Activated CD4-positive, alpha-beta T cell treated with anti-CD3 and anti-CD28 coated beads, Interleukin-2, amount 50 U/mL, for 48 hours (primary cell): ENCODE measurements at regions not wholly inside any gene's neighbourhood (a gene's known extent, or its start where the extent isn't known, plus 50 kb on each side); places are given as distances from the start of the nearest gene placed in this dataset.

Experiments used
- DNase-seq, 2 experiments: peaks; one replicate each; pipeline ENCODE4 v3.0.0-alpha.2; 2020

GRCh38 chr6:159118924-159119323, 50.3 kb upstream of the FNDC1 start:
- DNase-seq, result no peak

DNA sequence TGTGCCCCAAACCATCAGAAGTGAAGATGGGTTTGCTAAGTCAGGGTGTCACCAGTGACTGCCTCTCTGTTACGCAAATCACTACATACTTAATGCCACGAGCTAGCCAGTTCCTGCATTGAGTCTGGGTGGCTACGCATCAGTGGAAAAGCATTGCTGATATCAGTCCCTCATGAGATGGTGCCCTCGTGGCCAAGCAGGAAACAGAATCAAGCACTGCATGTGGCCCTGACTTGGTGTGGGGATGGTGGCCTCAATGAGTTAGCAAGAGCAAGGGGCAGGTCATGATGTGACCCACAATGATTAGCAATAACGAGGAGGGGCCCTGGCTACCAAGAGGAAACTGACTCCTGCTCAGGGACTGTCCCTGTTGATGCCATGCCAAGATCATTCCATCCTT, 51.6 kb upstream of the FNDC1 start:
- DNase-seq, result no peak

DNA sequence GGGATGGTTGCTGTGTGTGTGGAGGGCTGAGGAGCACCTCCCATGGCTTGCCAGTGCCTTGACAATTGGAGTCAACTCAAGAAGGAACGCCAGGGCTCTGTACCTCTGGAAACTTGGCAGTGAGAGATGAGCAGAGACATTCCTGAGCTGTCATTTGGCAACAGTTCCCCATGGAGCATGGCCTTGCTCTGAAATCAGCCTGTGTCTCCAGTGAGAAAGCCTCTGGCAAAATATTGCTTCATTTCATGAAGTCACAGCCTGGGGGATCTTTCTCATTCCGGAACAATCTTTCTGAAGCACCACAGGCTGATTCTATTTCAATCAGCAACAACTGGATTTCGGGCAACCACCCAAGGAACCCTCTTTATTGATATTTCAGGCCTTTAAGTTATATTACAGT, 52.2 kb upstream of the FNDC1 start:
- DNase-seq, result no peak

DNA sequence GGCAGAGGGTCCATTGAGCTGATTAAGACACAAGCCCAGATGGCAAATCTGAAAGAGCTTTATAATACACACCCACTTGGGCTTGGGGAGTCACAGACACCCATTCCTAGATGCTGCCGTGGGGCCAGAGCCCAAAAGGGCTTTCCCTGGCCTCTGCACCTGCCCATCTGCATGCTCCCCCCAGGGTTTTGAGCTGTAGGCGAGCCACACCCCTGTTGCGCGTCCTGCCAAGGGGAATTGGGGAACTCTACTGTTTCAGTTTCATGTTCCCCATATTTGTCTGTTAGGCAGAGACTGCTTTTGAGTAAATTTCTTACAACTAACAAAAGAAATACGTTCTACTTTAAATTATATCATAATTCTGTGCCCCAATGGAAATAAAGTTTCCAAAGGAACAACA, 52.9 kb upstream of the FNDC1 start:
- DNase-seq, result no peak

DNA sequence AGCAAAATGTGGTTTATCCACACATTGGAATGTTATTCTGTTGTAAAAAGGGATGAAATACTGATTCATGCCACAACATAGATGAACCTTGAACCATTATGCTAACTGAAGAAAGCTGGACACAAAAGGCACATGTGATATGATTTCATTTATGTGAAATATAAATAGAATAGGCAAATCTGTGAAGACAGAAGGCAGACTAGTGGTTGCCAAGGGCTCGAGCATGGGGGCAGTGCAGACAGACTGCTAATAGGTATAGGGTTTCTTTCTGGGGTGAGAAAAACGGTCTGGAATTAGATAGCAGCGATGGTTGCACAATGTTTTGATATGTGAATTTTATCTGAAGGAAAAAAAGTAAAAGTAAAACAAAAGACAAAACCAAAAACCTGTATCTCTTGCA, 54.6 kb upstream of the FNDC1 start:
- DNase-seq, result no peak

DNA sequence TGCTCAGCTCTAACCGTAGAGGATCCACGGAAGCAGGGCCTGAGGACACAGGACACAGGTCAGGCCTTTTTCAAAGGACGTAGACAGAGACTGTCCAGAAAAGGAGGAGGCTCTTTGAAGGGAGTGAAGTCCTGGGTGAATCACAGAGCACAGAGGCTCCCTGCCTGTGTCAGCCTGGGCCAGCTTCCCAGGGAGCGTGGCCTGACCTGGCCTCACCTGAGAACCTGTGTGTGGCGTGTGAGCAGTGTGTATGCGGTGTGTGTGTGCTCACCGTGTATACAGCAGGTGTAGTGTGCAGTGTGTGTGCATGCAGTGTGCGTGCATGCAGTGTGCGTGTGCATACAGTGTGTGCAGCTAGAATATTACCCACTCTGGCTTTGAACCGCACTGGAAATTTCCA, 56.0 kb upstream of the FNDC1 start:
- no peak for DNase-seq

DNA sequence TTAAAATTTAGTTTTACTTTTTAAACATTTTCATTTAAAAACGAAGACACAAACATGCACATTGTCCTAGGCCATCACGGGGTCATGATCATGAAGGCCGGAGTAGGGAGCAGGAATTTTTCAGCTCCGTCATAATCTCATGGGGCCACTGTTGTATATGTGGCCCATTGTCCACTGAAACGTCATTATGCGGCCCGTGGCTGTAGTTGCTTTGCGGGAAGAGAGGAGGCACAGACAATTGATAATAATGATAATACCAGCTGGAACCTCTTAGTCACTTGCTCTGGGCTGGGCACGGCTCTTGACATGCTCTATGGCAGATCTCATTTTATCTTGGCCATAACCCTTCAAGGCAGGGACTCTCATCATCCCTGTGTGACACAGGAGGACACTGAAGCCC, 56.5 kb upstream of the FNDC1 start:
- no peak for DNase-seq

DNA sequence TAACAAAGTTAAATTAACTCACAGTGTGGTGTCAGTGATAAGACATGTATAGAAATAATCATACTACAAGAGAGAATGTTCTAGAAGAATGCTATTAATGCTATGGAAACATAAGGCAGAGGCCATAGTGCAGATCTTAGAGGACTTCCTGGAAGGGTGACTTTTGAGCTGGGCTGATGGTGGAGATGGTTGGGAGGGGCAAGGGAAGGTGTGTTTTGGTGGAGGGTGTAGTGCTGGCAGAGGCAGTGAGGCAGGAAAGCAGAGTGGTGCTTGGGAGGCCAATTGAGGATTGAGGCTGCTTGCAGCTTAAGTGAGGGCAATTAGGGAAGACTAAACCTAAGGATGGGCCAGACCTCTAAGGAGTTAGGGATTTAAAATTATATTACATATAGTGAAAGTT, 58.5 kb upstream of the FNDC1 start:
- no peak for DNase-seq

DNA sequence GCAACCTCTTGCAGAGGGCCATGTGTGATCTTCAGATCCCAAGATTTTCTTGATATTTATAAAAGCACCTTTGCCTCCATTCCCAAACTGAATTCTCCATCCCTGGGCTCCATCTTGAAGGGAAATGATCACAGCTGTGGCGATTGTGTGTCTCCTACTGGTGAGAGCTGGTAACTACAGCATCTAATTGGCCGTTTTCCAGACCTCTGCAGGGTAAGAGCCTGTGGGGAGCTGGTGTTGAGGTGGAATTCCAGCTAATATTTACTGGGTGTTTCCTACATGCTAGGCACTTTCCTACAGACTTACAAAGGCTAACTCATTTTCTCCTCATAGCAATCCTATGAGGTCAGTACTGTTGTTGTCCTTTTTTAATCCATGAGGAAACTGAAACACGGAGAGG, 59.2 kb upstream of the FNDC1 start:
- peak in 1 of 2 experiments; percentile 62 for DNase-seq

DNA sequence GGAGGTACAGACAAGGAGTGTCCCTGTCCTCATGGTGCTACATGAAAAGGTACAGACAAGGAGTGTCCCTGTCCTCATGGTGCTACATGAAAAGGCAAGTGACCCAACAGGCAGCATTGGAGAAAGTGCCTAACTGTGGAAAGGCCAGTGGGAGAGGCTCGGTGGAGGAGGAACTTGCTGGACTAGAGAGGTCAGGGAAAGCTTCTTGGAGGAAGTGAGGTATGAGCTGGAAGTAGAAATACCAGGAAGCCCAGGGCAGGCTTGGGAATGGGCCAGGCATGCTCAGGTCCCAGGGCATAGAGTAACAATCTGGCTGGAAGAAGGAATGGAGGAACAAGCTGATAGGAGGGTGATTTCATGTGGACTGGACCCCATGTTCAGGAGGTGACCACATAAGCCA, 59.8 kb upstream of the FNDC1 start:
- DNase-seq, result no peak

DNA sequence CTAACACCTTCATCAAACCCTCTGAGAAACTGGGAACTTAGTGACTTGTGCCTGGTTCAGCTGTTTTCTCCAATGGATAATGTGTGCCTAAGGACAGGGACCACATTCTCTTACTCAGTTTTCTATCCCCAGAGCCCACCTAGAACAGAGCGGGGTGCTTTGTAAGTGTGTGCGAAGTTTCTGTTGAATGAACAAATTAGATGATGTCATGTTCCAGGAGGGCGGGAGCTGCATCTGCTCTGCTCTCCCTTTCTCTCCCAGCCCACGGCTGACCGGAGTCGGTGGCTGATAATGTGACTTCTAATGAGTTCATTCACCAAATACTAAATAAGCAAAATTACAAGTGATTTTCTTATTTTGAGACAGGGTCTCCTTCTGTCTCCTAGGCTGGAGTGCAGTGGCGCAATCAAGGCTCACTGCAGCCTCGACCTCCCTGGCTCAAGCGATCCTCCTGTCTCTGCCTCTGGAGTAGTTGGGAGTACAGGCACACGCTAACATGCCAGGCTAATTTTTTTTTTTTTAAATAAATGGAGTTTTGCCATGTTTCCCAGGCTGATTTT, 60.7 kb upstream of the FNDC1 start:
- DNase-seq, result no peak

GRCh38 chr6:159107451-159108260, 61.5 kb upstream of the FNDC1 start:
- DNase-seq, result peak in 1 of 2 experiments; percentile 50

DNA sequence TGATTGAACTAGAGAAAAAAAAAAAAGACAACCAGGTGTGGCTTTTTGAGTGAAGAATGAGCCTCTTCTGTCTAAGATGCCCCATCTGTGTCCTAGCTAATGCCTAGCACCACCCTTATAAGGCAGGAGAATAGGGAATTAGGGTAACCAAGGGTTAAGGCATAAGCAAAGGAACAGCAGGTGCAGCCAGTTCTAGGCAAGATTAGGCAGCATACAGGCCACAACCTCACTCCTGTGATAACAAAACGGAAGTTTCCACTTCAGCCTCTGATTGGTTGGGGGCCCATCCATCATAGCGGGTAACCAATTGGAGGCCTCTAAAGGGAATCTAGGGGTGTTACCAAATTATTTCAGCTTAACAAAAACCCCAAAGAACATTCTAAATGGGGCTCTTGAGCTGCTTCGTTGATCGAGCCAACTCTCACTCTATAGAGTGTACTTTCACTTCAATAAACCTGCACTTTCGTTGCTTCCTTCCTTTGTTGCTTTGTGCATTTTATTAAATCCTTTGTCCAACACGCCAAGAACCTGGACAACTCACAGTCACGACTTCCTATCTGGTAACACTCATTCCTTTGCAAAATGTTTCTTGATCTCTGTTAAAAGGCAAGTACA, 61.9 kb upstream of the TAGAP start:
- peak; percentile 96 to 97 for DNase-seq

DNA sequence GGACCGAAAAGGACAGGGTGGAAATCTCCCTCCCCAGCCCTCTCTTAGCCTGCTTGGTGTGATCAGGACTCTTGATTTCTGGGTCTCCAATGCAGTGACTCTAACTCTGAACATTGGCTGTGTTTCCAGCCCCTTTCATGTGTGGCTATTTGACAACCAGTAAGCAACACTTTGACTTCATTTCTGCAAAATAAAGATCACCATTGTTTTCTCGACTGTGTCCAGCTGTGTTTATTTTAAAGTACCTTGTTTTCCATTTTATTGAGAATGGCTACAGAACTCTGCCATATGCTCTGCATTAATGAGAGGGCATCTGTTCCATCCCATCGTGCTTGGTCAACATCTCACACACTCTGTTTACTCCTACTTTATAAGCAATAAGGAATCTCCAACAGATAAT, 60.9 kb upstream of the TAGAP start:
- no peak for DNase-seq

GRCh38 chr6:159104931-159105330, 60.1 kb upstream of the TAGAP start:
- no peak for DNase-seq

DNA sequence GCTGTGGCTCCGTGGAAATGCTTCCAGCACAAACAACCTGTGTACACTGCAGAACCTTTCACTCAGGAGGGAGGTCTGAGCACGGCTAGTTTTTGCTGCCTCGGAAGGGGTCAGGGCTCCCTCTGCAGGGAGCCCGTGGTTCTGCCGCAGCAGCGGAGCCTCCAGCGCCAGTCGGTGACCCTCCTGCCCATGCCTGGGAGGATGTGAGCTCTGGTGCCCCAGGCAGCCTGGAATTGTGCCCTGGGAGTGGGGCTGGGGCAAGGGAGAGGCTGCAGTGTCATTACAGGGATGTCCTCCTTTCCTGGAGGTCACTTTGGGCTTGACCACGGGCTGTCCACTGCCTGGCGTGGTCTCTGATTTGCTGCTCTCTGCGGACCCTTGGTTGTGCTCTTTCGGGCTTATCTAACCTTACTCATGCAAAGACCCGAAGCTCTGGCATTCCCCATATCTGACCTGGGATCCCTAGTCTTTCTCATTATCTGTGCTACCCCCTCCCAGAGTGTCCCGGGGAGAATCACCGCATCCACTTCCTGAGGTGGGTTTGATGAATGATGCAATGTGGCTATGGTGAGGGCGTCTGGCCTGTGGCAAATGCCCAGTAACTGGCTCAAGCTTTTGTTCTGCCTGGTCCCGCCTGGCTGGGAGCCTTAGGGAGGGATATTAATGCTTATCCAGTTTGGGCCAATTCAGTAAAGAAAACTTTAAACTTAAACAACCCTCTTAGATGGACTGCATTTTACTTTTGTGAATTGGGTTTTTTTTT, 59.6 kb upstream of the TAGAP start:
- DNase-seq, result peak; percentile 81 to 84

- DNase-seq, result no peak
Measured at GRCh38 chr6:159103396-159104162, 58.8 kb upstream of the TAGAP start.

GRCh38 chr6:159102373-159103160, 57.8 kb upstream of the TAGAP start:
- DNase-seq, result no peak

GRCh38 chr6:159101656-159102055, 56.9 kb upstream of the TAGAP start:
- DNase-seq, result no peak

GRCh38 chr6:159100395-159101182, 55.8 kb upstream of the TAGAP start:
- DNase-seq, result no peak

DNA sequence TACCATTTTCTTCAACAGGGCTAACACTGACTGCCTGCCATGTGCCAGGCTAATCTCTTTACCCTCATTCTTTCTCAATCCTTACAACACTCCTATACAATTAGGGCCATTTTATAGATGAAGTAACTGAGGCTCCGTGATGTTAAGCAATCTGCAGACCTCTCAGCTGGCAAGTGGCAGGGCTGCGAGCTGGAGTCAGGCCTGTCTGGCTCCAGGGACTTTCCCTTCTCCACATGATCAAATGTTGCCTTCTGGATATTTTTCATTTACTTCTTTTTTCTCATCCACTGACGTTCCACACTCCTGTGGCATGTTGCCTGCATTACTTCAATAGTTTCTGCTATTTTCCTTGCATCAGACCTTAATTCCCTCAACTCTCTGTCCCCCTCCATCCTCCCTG, 55.2 kb upstream of the TAGAP start:
- DNase-seq, result no peak
